ENCODE measurements at regions not wholly inside any gene's neighbourhood (a gene's known extent, or its start where the extent isn't known, plus 50 kb on each side); places are given as distances from the start of the nearest gene placed in this dataset.

DNA sequence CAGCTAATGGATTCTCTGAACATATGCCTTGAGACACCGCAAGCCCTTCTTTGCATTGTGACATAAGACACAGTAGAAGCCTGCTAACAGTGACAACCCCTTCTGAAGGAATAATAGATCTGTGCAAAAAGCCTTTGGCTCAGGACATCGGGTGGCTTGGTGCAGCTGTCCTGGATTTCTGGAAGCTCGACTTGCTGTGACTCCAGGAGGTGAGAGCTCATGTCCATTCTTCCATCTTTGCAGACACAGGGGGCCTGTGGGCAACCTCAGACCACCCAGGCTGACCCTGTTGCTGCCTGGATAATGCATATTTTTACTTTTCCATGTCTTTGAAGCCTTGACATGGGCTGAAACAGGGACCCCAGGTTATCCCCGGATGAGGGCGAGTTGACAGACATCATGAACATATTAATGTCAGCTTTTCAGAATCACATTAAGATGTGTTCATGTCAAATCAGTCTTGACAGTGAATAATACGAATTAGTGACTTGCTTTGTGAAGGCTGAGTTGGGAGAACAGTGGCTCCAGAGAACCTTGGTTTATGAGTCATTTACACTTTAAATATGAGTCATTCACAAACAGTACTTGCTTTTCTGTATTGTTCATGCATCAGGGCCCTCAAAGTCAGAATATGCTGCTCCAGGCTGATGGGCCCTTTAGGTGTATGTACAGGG is 66.8 kb upstream of the IYD start:
- no peak for TF ChIP-seq CTCF (IDR thresholded peaks at IDR 0.05)
- TF ChIP-seq EZH2 (IDR thresholded peaks at IDR 0.05; ENCODE audit: borderline replicate concordance, insufficient read depth, low read depth, low read length, poor library complexity, severe bottlenecking): no peak

Data from B cell (primary cell).